Stimulated activated CD4-positive, alpha-beta T cell treated with anti-CD3 and anti-CD28 coated beads, Interleukin-15, amount 100 ng/mL, for 24 hours (primary cell): ENCODE measurements at regions not wholly inside any gene's neighbourhood (a gene's known extent, or its start where the extent isn't known, plus 50 kb on each side); places are given as distances from the start of the nearest gene placed in this dataset.

Experiments used
- DNase-seq: peaks from one replicate; pipeline ENCODE4 v3.0.0-alpha.2; 2020

DNA sequence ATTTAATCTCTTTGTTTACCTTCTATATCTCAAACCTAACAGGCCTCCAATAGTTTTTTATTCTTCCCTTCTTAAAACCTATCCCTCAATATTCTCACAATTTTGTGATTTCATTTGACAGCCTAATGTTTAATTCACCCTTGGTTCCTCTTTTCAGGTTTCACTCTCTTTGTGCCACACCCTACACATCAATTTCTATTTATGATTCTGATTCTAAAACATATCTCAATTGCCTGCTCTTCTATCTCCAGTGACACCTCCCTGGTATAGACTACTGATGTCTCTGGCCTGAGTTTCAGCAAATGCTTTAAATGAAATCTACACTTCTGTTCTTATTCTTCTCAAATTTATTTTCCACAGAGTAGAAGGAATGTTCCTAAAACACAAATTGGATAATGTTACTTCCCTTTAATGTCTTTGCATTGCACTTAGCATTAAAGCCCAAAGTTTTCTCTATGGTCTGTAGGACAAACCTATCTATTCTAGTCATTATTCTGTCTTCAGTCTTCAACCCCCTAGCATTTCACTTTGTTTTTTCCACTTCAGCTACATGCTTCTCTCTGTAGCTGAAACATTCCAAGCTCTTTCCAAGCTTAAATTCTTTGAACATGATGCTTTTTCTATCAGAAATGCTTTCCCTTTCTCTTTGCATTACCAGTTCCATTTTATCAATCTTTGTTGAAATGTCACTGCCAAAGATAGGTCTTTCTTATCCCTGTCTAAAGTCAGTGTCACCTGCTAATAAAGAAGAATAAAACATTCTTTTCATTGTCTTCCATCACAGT is 622.0 kb downstream of the CENPC start:
- DNase-seq, result no peak

DNA sequence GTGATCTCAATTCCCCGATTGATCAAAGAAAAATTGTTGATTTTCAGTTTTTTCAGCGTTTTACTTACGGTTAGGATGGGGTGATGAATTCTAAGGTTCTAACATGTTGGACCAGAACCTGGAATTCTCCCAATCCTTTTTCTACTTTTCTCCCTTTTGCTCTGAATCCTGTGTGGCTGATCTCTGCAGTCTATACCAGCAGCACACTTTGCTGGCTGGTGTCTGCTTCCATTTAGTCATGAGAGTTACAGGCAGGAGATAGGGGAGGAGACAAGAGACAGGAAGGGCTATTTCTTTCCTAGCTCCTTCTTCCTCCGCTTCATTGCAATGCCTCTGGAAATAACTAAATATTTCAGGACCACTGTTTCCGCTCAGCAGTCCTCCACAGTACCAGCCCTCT is 623.9 kb downstream of the CENPC start:
- DNase-seq, result no peak

DNA sequence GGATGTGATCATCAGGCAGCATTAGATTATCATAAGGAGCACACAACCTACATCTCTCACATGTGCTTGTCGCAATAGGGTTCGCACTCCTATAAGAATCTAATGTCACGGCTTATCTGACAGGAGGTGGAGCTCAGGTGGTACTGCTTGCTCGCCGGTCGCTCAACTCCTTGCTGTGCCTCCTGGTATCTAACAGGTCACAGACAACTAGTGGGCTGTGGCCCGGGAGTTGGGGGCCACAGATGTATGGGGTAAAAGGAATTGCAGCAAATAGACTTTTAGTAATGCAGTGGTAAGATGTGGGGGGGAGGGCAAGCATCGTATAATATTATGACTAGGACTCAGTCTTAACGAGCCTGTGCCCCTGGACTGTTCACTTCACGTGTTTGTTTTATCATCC is 624.8 kb downstream of the CENPC start:
- no peak for DNase-seq

DNA sequence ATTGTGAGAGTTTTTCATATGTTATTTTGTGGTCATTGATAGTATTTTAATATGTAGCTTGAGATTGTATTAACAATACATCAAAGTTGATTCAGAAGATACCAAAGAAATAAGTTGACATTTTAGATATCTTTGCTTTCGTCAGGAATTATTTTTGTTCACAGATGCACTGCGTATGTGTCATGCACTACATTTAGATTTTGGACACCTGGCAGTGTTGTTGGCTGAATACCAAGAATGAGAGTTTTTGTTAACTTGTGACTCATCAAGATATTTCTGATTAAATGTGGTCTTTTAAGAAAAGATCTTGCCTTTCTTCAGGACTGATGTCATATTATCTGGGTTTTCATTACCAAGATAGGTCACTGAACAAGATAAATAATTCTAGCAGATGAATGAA is 633.4 kb downstream of the CENPC start:
- DNase-seq, result no peak

DNA sequence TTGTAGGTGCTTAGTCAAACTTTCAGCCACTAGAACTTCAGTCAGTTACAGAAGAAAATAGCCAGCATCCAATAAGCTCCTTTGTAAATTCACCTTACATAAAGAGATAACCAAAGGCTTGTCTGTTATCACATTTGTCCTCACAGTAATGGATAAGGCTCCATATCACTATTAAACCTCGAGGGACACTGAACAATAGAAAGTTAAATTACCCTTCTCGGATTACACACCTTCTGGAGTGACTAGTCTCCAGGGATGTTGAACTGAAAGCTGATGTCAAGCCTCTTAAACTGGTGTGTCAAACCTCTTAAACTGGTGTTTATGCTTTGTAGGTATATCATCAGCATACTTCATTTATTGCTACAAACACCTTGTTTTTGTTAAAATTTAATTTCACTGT is 639.0 kb downstream of the CENPC start:
- DNase-seq, result no peak

DNA sequence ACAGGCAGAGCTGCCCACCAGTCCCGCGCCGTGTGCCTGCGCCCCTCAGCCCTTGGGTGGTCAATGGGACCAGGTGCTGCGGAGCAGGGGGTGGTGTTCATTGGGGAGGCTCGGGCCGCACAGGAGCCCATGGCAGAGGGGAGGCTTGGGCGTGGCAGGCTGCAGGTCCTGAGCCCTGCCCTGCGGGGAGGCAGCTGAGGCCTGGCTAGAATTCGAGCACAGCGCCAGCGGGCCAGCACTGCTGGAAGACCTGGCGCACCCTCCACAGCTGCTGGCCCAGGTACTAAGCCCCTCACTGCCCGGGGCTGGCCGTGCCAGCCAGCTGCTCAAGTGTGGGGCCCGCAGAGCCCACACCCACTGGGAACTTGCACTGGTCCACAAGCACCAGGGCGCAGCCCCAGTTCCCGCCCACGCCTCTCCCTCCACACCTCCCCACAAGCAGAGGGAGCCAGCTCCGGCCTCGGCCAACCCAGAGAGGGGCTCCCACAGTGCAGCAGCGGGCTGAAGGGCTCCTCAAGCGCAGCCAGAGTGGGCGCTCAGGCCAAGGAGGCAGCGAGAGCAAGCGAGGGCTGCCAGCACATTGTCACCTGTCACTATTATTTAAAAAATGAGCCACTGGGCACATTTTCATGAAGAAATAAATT is 645.8 kb downstream of the CENPC start:
- no peak for DNase-seq

DNA sequence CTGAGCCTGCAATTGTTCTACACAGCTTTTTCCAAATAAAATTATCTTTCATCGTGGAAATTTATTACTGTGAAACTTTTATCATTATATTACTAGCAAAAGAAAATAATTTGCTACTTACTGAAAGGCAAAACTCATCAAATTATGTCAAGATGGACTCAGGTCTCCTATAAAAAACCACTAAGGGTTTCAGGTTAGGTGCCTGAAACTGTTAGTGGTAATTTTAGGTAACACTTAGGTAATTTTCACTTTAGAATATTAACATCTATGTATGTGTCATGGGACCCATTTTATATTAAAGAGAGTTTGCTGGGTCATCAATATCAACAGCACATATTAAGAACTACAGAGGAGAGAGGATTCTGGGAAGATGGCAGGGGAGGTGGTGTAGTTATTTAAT is 651.5 kb downstream of the CENPC start:
- no peak for DNase-seq

DNA sequence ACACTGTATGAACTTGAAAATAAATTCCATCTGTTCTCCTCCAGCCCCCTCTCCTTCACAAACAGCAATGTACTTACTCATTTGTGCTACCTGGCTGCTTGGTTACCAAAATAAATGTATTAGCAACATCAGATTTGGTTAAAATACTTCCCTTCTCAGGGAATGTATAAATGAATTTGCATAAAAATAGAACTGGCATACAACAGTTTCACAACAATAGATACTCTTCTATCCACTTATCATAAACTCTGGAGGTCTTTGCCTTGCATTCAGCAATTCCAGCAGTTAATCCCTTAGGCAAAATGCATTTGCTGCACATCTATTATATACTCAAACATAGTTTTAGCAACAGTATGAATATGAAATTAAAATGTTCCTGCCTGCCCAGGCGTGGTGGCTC is 658.2 kb downstream of the CENPC start:
- no peak for DNase-seq

DNA sequence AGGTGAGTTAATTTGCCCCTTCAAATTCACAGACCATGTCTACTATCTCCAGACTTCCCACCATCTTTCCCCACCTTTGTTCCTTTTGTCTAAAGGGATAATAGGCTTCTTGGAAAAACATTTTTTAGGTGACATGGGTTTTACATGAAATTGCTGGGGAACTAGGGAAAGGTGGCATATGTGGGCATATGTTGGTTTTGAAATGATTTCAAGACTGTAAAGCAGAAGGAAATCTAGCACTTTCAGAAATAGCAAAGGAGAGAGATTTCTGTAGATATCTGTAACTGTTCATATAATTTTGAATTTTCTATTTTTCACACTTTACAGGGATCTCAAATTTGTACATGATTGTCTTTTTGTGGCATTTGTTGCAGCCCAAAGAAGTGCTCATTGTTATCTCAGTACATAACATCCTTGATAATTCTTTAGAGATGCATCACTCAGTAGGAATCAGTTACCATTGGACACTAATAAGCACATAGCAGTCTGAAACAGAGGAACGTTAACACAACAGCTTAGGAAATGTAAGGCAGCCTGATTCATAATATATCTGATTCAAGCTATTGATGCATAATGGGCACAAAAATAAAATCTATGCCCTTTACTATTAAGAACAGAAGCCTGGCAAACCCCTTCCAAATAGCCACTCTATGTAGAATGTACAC is 659.7 kb downstream of the CENPC start:
- DNase-seq, result no peak

DNA sequence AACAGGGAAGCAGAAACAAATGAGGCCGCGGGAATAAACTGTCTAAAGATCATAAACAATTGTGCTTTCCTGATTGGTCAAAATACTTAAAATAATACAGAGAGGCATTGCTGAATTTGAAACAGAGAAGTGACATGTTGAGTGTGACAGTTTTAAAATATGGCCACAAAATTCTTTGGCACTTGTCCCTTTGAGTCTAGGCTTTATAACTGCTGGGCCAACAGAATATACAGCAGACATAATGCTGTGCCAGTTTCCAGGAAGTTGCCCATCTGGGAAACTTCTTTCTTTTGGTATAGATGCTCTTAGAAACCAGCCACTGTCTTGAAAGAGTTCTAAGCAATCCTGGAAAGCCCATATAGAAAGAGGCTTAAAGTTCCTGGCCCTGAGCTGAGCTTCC is 668.4 kb downstream of the CENPC start:
- no peak for DNase-seq

DNA sequence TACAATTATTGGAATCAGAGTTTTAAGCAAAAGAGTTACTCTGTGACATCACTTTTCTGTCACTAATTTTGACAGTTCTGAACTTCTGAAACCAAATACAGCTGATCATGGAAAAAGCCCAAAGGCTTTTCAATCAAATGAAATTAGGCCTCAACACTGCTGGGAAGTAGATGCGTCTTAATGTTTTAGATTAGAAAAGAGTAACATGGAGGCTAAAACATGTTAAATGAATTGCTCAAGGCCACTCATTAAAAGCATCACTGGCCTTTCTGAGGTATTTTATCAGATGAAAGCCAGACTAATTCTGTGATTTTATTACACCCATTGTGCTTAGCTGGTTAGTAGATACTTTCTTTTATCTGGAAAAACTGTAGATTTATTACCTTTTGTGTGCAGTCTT is 672.6 kb downstream of the CENPC start:
- DNase-seq, result no peak

DNA sequence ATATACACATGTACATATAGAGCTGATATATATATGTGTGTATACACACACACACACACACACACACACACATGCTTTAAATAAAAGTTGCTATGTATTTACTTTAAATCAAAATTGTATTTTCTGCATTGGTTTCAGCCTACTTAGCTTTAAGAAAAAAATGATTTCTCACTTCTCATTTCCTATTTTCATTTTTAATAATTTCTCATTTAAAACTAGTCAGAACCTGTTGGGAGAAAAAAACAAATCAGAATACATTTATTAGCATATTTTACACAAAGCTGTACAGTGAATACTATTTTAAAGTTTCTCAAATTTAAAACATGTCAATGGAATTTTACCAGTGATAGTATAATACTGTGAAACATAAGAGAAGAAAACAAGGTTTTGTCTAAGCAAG is 681.8 kb downstream of the CENPC start:
- DNase-seq, result no peak

DNA sequence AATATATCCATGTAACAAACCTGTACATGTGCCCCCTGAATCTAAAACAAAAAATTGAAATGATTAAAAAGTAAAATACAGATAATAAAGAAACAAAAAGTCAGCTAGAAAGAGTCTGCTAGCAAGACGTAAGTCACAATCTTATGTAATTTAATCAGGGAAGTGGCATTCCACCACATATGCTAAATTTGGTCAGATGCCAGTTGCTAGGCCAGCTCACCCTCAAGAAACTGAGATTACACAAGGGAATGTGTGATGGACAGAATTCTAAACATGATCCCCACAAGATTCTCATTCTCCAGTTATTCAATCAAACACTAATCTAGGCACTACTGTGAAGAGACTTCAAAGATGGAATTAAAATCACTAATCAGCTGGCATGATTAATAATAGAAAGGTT is 689.3 kb downstream of the CENPC start:
- DNase-seq, result no peak

DNA sequence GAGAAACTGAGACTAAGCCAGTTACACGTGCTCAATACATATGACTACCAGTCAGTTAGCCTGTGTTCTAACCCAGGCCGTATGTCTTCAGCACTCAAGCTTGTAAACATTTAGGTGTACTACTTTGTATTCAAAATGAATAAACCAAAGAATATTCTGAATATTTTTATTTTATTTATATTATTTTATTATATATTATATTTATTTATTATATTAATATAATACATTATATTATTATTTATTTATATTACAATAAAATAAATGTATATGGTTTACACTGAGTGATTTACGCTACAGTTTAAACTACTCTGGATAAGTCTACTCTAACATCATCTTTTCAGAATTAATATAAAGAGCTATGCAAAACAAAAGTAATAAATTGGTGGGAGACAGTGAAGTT is 691.5 kb downstream of the CENPC start:
- DNase-seq, result no peak

DNA sequence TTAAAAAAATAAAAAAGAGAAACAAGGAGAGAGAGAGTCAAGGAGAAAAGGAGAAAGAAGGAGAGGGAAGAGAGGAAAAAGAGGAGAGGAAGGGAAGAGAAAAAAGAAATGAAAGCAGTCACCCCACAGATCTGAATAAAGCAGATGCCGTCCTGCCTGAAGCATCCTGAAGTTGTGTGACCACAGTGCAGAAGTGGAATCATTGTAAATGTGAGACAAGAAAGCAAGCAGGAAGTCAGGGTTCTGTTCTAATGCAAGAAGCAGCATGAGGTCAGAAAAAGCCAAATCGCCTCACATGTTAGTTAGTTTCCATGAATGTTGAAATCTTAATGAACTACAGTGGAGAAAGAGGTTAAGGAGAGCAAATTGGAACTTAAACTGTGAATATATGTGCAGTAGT is 692.5 kb downstream of the CENPC start:
- no peak for DNase-seq

DNA sequence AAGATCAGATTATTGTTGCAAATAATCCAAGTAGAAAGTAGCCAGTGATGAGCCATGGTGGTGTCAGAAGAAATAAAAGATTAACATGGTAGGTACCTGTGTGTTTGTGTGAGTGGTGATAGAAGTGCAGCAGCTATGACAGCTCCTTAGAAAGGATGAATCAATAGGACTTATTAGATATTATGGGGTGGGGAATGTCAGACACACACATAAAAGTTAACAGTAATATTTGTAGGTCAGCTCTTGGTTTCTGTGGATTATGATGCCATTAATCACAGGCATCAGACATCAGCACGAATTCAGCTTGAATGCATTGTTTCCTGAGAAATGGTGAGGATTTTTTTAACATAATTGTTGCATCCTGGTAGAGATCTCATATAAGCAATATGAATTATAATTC is 695.7 kb downstream of the CENPC start:
- no peak for DNase-seq

DNA sequence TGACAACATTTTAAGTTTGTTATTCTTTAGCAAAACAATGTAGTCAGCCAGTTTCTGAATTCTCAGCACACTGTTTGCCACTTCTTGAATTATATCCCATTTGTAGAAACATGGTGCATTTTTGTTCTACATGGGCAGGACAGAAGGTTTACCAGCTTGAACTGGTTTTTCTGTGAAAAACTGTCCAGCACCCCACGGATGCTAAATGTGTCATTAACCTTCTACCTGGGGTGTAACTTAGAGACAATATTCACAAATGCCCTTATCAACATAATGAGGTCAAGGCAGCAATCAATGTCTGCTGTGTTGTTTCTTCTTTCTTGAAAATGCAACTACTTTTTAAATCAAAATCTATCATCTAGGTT is 702.6 kb downstream of the CENPC start:
- DNase-seq, result no peak

DNA sequence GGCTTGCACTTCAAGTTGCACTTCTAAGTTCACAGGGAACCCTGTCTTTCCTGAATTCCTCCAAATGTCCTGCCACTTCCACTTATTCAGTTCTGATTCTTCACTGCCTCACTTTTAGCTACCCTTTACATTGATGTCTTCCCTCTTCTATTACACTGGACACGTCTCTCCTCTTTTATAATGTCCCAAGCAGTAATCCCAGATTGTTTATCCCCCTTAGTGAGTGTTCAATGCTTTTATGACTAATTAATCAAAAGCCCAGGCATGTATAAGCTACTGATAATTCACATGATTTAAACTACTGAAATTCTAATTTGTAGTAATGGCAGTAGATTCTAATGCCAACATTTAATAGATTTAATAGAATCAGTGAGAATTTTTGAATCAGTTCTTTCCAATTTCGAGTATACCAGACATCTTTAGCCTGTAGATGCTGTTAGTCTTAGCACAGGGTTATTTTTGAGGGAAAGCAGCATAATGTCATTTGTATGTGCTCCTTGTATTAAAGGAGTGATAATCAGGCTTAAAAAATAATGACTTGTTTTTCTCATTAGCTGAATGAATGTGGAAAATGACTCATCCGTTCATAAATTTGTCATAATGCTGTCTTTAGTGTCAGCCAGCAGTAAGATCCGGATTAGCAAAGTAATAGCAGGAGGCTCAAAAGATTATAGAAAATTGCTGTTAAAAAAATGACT is 703.1 kb downstream of the CENPC start:
- DNase-seq, result no peak

DNA sequence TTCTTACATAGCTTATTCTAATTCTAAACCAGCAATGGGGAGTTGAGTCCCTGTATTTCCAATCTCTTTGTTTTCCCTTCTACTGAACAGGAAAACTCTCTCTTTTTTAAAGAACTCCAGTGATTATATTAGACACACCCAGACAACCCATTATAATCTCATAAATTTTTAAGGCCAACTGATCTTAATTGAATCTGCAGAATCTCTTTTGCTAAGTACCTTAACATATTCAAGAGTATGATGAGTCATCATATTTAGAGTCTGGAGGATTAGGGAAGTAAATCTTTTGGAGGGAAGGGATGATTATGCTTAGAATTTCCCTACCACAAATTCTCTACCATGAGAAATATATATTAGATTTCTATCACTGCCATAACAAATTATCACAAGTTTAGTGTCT is 705.1 kb downstream of the CENPC start:
- no peak for DNase-seq

DNA sequence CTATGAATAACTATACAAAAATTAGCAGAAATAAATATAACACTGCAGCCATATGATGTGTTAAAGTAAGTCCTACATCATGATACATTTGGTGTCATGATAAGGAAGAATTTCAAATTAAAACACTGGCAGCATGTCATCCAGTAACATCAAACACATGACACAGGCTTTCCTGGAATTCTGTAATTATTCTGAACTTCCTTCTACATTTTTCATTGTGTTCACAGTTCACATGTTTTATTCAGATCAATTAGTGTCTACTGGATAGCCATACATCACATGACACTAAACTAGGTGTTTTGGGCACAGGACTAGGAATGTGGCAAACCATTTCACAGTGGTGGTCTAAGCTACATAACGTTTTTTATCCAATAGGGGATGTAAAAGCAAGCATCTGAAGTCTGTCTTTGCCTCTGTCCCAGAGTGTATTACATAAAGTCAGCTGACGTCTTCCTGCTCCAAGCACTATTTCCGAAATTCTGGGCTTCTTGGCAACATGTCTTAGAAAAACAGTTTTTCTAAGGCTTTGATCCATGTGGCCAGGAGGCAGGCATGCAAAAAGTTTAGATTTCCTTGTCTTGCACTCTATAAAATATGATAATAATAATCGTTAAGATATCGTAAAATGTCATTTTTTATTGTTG is 707.9 kb downstream of the CENPC start:
- DNase-seq, result no peak

DNA sequence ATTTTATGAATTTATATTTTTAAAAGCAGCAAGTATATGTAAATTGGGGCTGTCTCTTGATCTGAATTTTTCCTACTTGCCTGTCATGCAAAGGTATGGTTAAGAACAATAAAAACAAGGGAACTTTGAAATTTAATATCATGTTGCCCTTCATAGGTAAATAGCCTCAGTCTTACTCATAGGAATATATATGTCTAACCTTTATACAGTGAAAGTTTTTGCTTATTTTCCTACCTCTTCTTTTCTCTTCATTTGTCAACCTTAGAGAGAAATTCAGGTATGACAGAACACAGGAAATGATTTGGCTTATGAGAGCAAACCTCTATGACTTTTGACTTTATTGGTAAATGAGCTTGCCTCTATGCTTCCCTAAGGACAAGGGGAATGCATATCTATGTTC is 716.0 kb downstream of the CENPC start:
- DNase-seq, result no peak

DNA sequence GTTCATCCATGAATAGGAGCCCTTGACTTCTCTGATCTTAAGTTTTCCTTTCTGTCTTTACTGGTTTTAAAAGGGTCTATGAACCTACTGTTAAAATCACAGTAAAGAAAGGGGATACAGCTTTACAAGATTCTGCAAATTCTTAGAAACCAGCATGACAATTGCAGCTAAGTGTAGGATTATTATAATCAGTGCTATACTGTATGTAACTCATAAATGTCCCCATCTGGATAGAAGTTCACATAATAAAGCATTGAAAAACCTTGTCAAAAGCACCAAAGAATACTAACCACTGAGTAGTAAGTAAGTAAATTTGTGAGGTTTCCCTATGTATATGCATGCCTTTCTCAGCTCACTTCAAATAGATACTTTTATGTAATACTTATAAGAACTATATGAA is 724.6 kb downstream of the CENPC start:
- no peak for DNase-seq

DNA sequence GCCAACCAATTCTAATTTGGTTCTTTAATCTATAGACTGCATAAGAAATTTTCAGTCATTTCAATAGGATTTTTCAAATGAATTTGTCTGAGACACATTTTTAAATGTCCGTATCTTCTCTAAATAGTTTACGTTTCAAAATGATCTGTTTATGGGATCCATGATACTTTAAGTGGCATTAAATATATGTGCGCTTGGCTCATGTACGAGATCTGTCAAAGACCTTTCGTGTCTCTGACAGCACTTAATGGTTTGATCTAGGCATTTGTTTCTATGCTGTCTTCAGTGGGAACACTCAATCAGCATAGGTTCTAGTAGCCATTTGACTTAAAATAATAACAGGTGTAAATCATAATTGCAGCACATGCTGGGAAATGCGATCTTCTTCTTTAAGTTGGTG is 731.0 kb downstream of the CENPC start:
- no peak for DNase-seq
